K562 (cell line): ENCODE measurements at regions not wholly inside any gene's neighbourhood (a gene's known extent, or its start where the extent isn't known, plus 50 kb on each side); places are given as distances from the start of the nearest gene placed in this dataset.

ENCODE experiments used
- ATAC-seq: fragments of 200-7000 bp; cut with Tn5 transposase; 3 replicates; pipeline ENCODE4 v1.9.1; 2020; ENCODE audit warnings: moderate library complexity
- BruUV-seq: library from RNA; stranded (reverse); fragments of 400-500 nt; replicated peaks from 2 replicates; lab custom pipeline; 2021; lab: Mats Ljungman, UMichigan
- CTCF ChIA-PET: fragments of 300-600 bp; formaldehyde crosslinking; extraction: SDS; loops from one replicate; lab custom pipeline; 2021; ENCODE audit warnings: low intra/inter-chr PET ratio; lab: Yijun Ruan, JAX
- POLR2A ChIA-PET: fragments of 300-600, 350-650 bp; sonication (Branson Sonifier 250); formaldehyde crosslinking; extraction: SDS; loops from one replicate; lab custom pipeline; 2021; ENCODE audit warnings: antibody characterized with exemption, inconsistent platforms; lab: Yijun Ruan, JAX
- DNase-seq, 4 experiments: peaks; one replicate each; pipeline versions ENCODE4 v3.0.0 to v3.0.0-alpha.2; 2011 to 2018; ENCODE audit warnings: low spot score in 3 of 4, mixed read lengths in 3 of 4; ENCODE audit errors: extremely low read depth in 1 of 4
- FAIRE-seq: peaks from 2 replicates; lab custom pipeline; 2011; peaks lifted over from hg19 to GRCh38; lab: Jason Lieb, UNC
- H2AFZ ChIP-seq: 2 replicates; pipeline ENCODE4 v1.6.0; 2011; ENCODE audit warnings: low read depth, low read length, control low read depth, inconsistent platforms
- H3K27ac ChIP-seq: fragments of 200-600 bp; 3 replicates; pipeline ENCODE4 v1.8.0; 2011; ENCODE audit warnings: low read depth, mild to moderate bottlenecking, control low read depth, inconsistent platforms, low read length, moderate library complexity, mixed read lengths; ENCODE audit errors: extremely low read depth
- H3K27me3 ChIP-seq, 2 experiments: fragments of 300-600 bp in 1 of 2; 2 replicates in 1 of 2; 3 replicates in 1 of 2; pipeline versions ENCODE4 v1.6.0 to v1.8.0; 2011; ENCODE audit warnings: inconsistent platforms in 2 of 2, low read length in 2 of 2, mild to moderate bottlenecking in 1 of 2, mixed read lengths in 1 of 2, moderate library complexity in 1 of 2; ENCODE audit not compliant: control insufficient read depth in 2 of 2, insufficient read depth in 2 of 2
- H3K36me3 ChIP-seq: fragments of 300-600 bp; 3 replicates; pipeline ENCODE4 v1.8.0; 2011; ENCODE audit warnings: mild to moderate bottlenecking, low read length, inconsistent platforms; ENCODE audit not compliant: control insufficient read depth, insufficient read depth
- H3K4me1 ChIP-seq, 2 experiments: fragments of 200-600 bp in 1 of 2; replicated peaks in 1 of 2; 2 replicates in 1 of 2; 3 replicates in 1 of 2; pipeline versions ENCODE4 v1.5.1 to v1.8.0; 2011; ENCODE audit warnings: inconsistent platforms in 2 of 2, low read length in 2 of 2, mild to moderate bottlenecking in 1 of 2, mixed read lengths in 1 of 2, moderate library complexity in 1 of 2; ENCODE audit not compliant: control insufficient read depth in 2 of 2, insufficient read depth in 2 of 2
- H3K4me2 ChIP-seq: 2 replicates; pipeline ENCODE4 v1.6.1; 2011; ENCODE audit warnings: low read length, control low read depth, inconsistent platforms, mixed read lengths; ENCODE audit not compliant: insufficient read depth
- H3K4me3 ChIP-seq: fragments of 200-600 bp; sonication (generic), shearing (Covaris generic); 2 replicates; pipeline ENCODE4 v1.5.1; 2016; ENCODE audit warnings: control low read depth, inconsistent platforms
- H3K79me2 ChIP-seq: fragments of 200-600 bp; 3 replicates; pipeline ENCODE4 v1.8.0; 2011; ENCODE audit warnings: low read length, inconsistent platforms; ENCODE audit not compliant: control insufficient read depth, insufficient read depth
- H3K9ac ChIP-seq, 2 experiments: 2 replicates each; pipeline versions ENCODE4 v1.6.0 to v1.6.1; 2011; ENCODE audit warnings: low read depth in 2 of 2, low read length in 2 of 2, control low read depth in 1 of 2, inconsistent platforms in 1 of 2, mild to moderate bottlenecking in 1 of 2, mixed read lengths in 1 of 2; ENCODE audit not compliant: insufficient read depth in 1 of 2
- H3K9me1 ChIP-seq: one replicate; pipeline ENCODE4 v1.6.0; 2011; ENCODE audit warnings: inconsistent platforms, mild to moderate bottlenecking, low read length, moderate library complexity; ENCODE audit not compliant: control insufficient read depth, insufficient read depth
- H3K9me3 ChIP-seq: replicated peaks from 2 replicates; pipeline ENCODE4 v1.5.1; 2011; ENCODE audit warnings: low read depth, low read length, inconsistent platforms; ENCODE audit not compliant: control insufficient read depth, insufficient read depth
- H4K20me1 ChIP-seq: replicated peaks from 2 replicates; pipeline ENCODE4 v1.6.1; 2011; ENCODE audit warnings: low read length, inconsistent platforms, mixed read lengths; ENCODE audit not compliant: control insufficient read depth, insufficient read depth
- FOXK2 ChIP-seq, 2 experiments: fragments of 450-650 bp; IDR thresholded peaks in 1 of 2; conservative IDR thresholded peaks in 1 of 2; 2 replicates each; pipeline ENCODE4 v1.6.1; 2016; ENCODE audit warnings: low read depth in 2 of 2, mild to moderate bottlenecking in 1 of 2
- HNRNPL ChIP-seq: fragments of 200-400 bp; formaldehyde crosslinking; IDR thresholded peaks from 2 replicates; pipeline ENCODE4 v1.6.1; 2017; ENCODE audit warnings: low read depth, mild to moderate bottlenecking, low read length
- NFATC3 ChIP-seq: fragments of 450-650 bp; IDR thresholded peaks from 2 replicates; pipeline ENCODE4 v1.6.1; 2017; ENCODE audit warnings: mild to moderate bottlenecking
- SMC3 ChIP-seq: conservative IDR thresholded peaks from 2 replicates; pipeline ENCODE4 v1.6.1; 2011; ENCODE audit warnings: low read depth, low read length, improper control_type of control experiment; ENCODE audit not compliant: insufficient read depth
- SRF ChIP-seq, 2 experiments: fragments of 250-450, 450-650 bp in 1 of 2; sonication (Bioruptor Pico) in 1 of 2; sonication (generic) in 1 of 2; formaldehyde crosslinking; IDR thresholded peaks; 2 replicates each; pipeline versions ENCODE4 v1.5.0 to v1.5.1; 2020 to 2022; ENCODE audit warnings: mild to moderate bottlenecking in 1 of 2, missing genetic modification reagents in 1 of 2
- XRCC4 ChIP-seq: IDR thresholded peaks from one replicate; pipeline ENCODE4 v1.6.1; 2011; ENCODE audit not compliant: insufficient read depth, insufficient read length; ENCODE audit errors: extremely low read depth
- WGBS: fragments of 100-300 bp; shearing (Covaris generic); methylation state at CpG from one replicate; pipeline ENCODE4 v1.1.6; 2016; ENCODE audit warnings: low coverage, mixed read lengths; ENCODE audit not compliant: insufficient coverage; ENCODE audit errors: missing lambda C conversion rate; 5-methylcytosine and 5-hydroxymethylcytosine counted together
- in situ Hi-C: fragments of 300-500 bp; cut with MboI; formaldehyde crosslinking; loops from 4 replicates; pipeline ENCODE4 v1.15.0; 2018; ENCODE audit warnings: inconsistent platforms, mixed read lengths
- intact Hi-C: fragments of 100-400 bp; cut with micrococcal nuclease; formaldehyde crosslinking; loops from 2 replicates; pipeline ENCODE4 v1.14.2; 2022
- TF ChIP-seq, protein P1 (sequence below): sonication (generic); formaldehyde crosslinking; IDR thresholded peaks from 2 replicates; pipeline ENCODE4 v1.8.0; 2022; ENCODE audit warnings: missing genetic modification reagents, mild to moderate bottlenecking, moderate library complexity, borderline replicate concordance
- TF ChIP-seq, protein P2 (sequence below): sonication (generic); formaldehyde crosslinking; IDR thresholded peaks from 2 replicates; pipeline ENCODE4 v1.8.0; 2022; ENCODE audit warnings: mild to moderate bottlenecking, missing genetic modification reagents

DNA sequence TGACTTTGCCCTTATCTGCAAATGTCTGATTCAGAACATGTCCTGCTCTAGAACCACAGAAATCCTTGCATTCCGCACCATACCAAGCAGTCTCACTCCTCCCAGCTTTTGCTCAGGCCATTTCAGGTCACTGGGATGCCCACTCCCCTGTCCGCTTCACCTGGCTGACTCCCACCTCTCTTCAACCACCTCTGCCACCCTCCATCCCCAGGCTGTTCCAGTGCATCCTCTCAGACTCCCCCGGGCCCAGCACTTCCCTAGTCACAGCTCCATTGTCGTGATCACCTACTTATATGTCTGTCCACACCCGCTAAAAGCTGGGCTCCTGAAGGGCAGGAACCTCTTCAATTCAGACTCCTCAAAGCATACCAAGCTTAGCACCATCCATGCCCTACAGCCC, 58.4 kb upstream of the CDH5 start:
- Histone ChIP-seq H3K4me2 (no peak overlapping the region), H3K9ac (no peak overlapping the region), H3K79me2 (no peaks in the 10 kb centered on the region), H3K27me3 (peaks cover 7 to 37% of the 10 kb centered on the region in 2 experiments; a peak in 3 of 5 replicates), H3K36me3 (no peaks in the 10 kb centered on the region), H3K9me3 (no peaks in the 10 kb centered on the region), H3K27ac (no peak overlapping the region), H4K20me1 (no peaks in the 10 kb centered on the region), H3K9me1 (no peaks in the 10 kb centered on the region), H2AFZ (no peak overlapping the region), H3K4me1 (no peaks in the 10 kb centered on the region), H3K4me3 (no peak overlapping the region)
- no peak for TF ChIP-seq XRCC4
- no peak for TF ChIP-seq HNRNPL
- TF ChIP-seq SMC3: no peak
- TF ChIP-seq SRF (CRISPR knock-in tag; IDR thresholded peaks at IDR 0.05): no peak
- TF ChIP-seq, protein P1, sequence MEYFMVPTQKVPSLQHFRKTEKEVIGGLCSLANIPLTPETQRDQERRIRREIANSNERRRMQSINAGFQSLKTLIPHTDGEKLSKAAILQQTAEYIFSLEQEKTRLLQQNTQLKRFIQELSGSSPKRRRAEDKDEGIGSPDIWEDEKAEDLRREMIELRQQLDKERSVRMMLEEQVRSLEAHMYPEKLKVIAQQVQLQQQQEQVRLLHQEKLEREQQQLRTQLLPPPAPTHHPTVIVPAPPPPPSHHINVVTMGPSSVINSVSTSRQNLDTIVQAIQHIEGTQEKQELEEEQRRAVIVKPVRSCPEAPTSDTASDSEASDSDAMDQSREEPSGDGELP (CRISPR knock-in tag): no peak
- no peak for TF ChIP-seq FOXK2 (conservative IDR thresholded peaks at IDR 0.05 in 1 of 2, IDR thresholded peaks at IDR 0.05 in 1 of 2; ENCODE audit: low read depth in 2 of 2)
- TF ChIP-seq NFATC3: no peak
- TF ChIP-seq, protein P2, sequence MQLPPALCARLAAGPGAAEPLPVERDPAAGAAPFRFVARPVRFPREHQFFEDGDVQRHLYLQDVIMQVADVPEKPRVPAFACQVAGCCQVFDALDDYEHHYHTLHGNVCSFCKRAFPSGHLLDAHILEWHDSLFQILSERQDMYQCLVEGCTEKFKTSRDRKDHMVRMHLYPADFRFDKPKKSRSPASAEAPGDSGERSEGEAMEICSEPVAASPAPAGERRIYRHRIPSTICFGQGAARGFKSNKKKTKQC (CRISPR knock-in tag): no peak
- no peak for ATAC-seq
- BruUV-seq: no TSS peak
- intact Hi-C loops: no loop called here
- ChIA-PET POLR2A (no interaction called here), CTCF (no interaction called here)
- 0% methylated on average over 5 of the region's 5 CpGs for WGBS
- FAIRE-seq: no peak
- no peak for DNase-seq
- in situ Hi-C loops: no loop called here
